Upper lobe of right lung (tissue), 1 donor: ENCODE measurements at regions not wholly inside any gene's neighbourhood (a gene's known extent, or its start where the extent isn't known, plus 50 kb on each side); places are given as distances from the start of the nearest gene placed in this dataset.

Experiments
- ATAC-seq: fragments of 200-7000 bp; cut with Tn5 transposase; one replicate; pipeline ENCODE4 v1.9.1; 2020; ENCODE audit warnings: mild to moderate bottlenecking, moderate library complexity
- DNase-seq: peaks from one replicate; pipeline ENCODE4 v3.0.0-alpha.2; 2020
- H3K27ac ChIP-seq: fragments of 200-600 bp; one replicate; pipeline ENCODE4 v1.8.0; 2022
- H3K27me3 ChIP-seq: fragments of 200-600 bp; one replicate; pipeline ENCODE4 v1.8.0; 2022; ENCODE audit warnings: mild to moderate bottlenecking
- H3K36me3 ChIP-seq: fragments of 200-600 bp; one replicate; pipeline ENCODE4 v1.8.0; 2022
- H3K4me1 ChIP-seq: fragments of 200-600 bp; one replicate; pipeline ENCODE4 v1.8.0; 2022
- H3K4me3 ChIP-seq: fragments of 200-600 bp; one replicate; pipeline ENCODE4 v1.8.0; 2022; ENCODE audit warnings: mild to moderate bottlenecking
- H3K9me3 ChIP-seq: fragments of 200-600 bp; one replicate; pipeline ENCODE4 v1.8.0; 2022
- intact Hi-C: fragments of 100-400 bp; cut with DNase I; formaldehyde crosslinking; loops from one replicate; pipeline ENCODE4 v1.11.0; 2022
- TF ChIP-seq, protein P1 (sequence below): fragments of 200-600 bp; IDR thresholded peaks from one replicate; pipeline ENCODE4 v1.8.0; 2022; ENCODE audit warnings: antibody characterized with exemption
- donor health status: DM: no; HTN: yes; CAD: no; lungs with severe emphysema.

DNA sequence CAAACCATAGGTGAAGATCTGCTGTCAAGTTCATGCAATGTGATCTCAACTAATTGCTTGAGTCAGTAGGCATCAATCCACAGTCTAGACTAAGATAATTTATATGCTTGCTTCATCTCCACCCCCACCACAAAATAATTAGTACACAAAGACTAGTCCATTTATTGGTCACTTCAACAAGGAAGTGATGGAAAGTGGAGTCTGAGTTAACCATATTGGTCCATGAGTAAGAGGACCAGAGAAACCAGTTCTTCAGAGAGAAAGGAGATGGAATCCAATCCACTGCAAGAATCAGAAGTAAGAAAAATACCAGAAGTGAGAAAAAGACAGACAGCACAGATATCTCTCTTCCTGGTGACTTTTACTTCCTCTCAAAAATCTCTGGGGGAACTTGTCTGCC lies 366.5 kb downstream of the CHSY3 start:
- Histone ChIP-seq H3K27me3 (no peaks in the 10 kb centered on the region), H3K9me3 (no peaks in the 10 kb centered on the region), H3K4me1 (no peaks in the 10 kb centered on the region), H3K36me3 (no peaks in the 10 kb centered on the region), H3K4me3 (no peak overlapping the region), H3K27ac (no peak overlapping the region)
- intact Hi-C loops = no loop called here
- DNase-seq (no peak), ATAC-seq (no peak)
- TF ChIP-seq, protein P1, sequence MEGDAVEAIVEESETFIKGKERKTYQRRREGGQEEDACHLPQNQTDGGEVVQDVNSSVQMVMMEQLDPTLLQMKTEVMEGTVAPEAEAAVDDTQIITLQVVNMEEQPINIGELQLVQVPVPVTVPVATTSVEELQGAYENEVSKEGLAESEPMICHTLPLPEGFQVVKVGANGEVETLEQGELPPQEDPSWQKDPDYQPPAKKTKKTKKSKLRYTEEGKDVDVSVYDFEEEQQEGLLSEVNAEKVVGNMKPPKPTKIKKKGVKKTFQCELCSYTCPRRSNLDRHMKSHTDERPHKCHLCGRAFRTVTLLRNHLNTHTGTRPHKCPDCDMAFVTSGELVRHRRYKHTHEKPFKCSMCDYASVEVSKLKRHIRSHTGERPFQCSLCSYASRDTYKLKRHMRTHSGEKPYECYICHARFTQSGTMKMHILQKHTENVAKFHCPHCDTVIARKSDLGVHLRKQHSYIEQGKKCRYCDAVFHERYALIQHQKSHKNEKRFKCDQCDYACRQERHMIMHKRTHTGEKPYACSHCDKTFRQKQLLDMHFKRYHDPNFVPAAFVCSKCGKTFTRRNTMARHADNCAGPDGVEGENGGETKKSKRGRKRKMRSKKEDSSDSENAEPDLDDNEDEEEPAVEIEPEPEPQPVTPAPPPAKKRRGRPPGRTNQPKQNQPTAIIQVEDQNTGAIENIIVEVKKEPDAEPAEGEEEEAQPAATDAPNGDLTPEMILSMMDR = no peak

DNA sequence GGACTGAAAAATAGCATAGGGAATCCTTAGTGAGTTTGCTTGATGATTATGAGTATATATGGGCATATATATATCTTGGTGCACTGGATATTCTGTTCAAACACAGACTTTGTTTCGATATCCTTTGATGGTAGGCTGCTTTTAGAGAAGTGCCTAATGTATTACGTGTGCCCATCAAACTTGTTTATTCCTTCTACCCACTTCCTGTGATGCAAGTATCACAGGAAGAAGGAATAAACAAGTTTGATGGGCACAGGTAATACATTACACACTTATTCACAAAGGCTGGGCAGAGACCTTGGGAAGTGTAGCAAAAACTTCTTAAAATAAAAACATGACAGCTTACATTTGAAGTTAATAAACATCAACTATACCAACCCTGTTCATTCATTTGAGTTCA lies 364.2 kb downstream of the CHSY3 start:
- no peak overlapping the region for H3K4me3 ChIP-seq
- intact Hi-C loops = no loop called here
- H3K9me3 ChIP-seq = no peaks in the 10 kb centered on the region
- no peak for ATAC-seq
- no peaks in the 10 kb centered on the region for H3K27me3 ChIP-seq
- no peaks in the 10 kb centered on the region for H3K4me1 ChIP-seq
- no peak overlapping the region for H3K27ac ChIP-seq
- no peaks in the 10 kb centered on the region for H3K36me3 ChIP-seq
- DNase-seq = no peak
- TF ChIP-seq, protein P1 = no peak

- TF ChIP-seq, protein P1 = no peak
- intact Hi-C loops = no loop called here
- Histone ChIP-seq H3K27ac (no peak overlapping the region), H3K9me3 (no peaks in the 10 kb centered on the region), H3K27me3 (no peaks in the 10 kb centered on the region), H3K4me1 (no peaks in the 10 kb centered on the region), H3K36me3 (no peaks in the 10 kb centered on the region), H3K4me3 (no peak overlapping the region)
- DNase-seq = no peak
- ATAC-seq = no peak
These were observed 363.7 kb downstream of the CHSY3 start for GRCh38 chr5:130267926-130268325.

DNA sequence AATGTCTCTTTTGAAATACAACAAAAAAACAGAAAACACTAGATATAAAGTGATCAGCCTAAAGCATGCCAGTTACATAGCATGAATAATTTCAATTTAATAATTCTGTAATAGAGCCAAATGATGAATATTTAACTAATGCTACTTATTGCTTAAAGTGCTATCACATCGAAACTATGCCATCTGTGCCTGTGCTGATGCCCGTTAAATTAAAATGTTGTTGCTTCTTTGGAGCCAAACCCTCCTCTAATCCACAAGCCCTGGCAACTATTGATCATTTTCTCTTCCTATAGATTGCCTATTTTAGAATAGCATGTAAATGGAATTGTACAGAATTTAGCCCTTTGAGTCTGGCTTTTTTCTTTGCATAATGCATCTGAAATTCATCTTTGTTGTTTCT lies 356.2 kb downstream of the CHSY3 start:
- intact Hi-C loops = no loop called here
- no peaks in the 10 kb centered on the region for H3K9me3 ChIP-seq
- TF ChIP-seq, protein P1 = no peak
- no peaks in the 10 kb centered on the region for H3K27me3 ChIP-seq
- no peak for ATAC-seq
- H3K36me3 ChIP-seq = no peaks in the 10 kb centered on the region
- no peak overlapping the region for H3K27ac ChIP-seq
- H3K4me1 ChIP-seq = no peaks in the 10 kb centered on the region
- H3K4me3 ChIP-seq = no peak overlapping the region
- DNase-seq = no peak

- Histone ChIP-seq H3K9me3 (no peaks in the 10 kb centered on the region), H3K36me3 (no peaks in the 10 kb centered on the region), H3K4me3 (no peak overlapping the region), H3K27ac (no peak overlapping the region), H3K4me1 (no peaks in the 10 kb centered on the region), H3K27me3 (no peaks in the 10 kb centered on the region)
- intact Hi-C loops = no loop called here
- ATAC-seq (no peak), DNase-seq (no peak)
- TF ChIP-seq, protein P1 = no peak
These were observed 347.7 kb downstream of the CHSY3 start for GRCh38 chr5:130251931-130252330.

GRCh38 chr5:130243641-130244040 lies 339.4 kb downstream of the CHSY3 start:
- Histone ChIP-seq H3K27ac (no peak overlapping the region), H3K36me3 (no peaks in the 10 kb centered on the region), H3K4me1 (no peaks in the 10 kb centered on the region), H3K27me3 (no peaks in the 10 kb centered on the region), H3K9me3 (no peaks in the 10 kb centered on the region), H3K4me3 (no peak overlapping the region)
- TF ChIP-seq, protein P1 = no peak
- DNase-seq (no peak), ATAC-seq (no peak)
- intact Hi-C loops = no loop called here
